ENCODE measurements at regions not wholly inside any gene's neighbourhood (a gene's known extent, or its start where the extent isn't known, plus 50 kb on each side); places are given as distances from the start of the nearest gene placed in this dataset.

- ChIA-PET CTCF (interaction anchor here (0.7 kb wide), 1 partner anchor 79 kb away, joined by 4 read pairs; no protein-coding TSS in a partner anchor), POLR2A (no interaction called here)
- H3K36me3 ChIP-seq (ENCODE audit: control insufficient read depth in 2 of 2, insufficient read depth in 1 of 2, low read length in 2 of 2), result no peaks in the 10 kb centered on the region
- no peaks in the 10 kb centered on the region for H3K9me3 ChIP-seq (ENCODE audit: control insufficient read depth, insufficient read depth, low read depth, low read length)
- no peaks in the 10 kb centered on the region for H3K4me1 ChIP-seq (ENCODE audit: control insufficient read depth, insufficient read depth, low read length)
- H3K4me3 ChIP-seq (ENCODE audit: low read depth, low read length), result no peak overlapping the region
- no peak overlapping the region for H3K27ac ChIP-seq (ENCODE audit: extremely low read depth, low read depth, low read length)
- TF ChIP-seq, protein P1, sequence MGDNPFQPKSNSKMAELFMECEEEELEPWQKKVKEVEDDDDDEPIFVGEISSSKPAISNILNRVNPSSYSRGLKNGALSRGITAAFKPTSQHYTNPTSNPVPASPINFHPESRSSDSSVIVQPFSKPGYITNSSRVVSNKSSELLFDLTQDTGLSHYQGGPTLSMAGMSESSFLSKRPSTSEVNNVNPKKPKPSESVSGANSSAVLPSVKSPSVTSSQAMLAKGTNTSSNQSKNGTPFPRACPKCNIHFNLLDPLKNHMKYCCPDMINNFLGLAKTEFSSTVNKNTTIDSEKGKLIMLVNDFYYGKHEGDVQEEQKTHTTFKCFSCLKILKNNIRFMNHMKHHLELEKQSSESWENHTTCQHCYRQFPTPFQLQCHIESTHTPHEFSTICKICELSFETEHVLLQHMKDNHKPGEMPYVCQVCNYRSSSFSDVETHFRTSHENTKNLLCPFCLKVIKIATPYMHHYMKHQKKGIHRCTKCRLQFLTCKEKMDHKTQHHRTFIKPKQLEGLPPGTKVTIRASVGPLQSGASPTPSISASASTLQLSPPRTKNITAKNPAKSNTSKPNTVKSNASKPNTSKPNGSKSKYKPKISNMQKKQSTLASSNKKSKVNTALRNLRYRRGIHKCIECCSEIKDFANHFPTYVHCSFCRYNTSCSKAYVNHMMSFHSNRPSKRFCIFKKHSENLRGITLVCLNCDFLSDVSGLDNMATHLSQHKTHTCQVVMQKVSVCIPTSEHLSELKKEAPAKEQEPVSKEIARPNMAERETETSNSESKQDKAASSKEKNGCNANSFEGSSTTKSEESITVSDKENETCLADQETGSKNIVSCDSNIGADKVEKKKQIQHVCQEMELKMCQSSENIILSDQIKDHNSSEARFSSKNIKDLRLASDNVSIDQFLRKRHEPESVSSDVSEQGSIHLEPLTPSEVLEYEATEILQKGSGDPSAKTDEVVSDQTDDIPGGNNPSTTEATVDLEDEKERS (tag by site-specific recombination; IDR thresholded peaks at IDR 0.05), result no peak
- TF ChIP-seq, protein P2, sequence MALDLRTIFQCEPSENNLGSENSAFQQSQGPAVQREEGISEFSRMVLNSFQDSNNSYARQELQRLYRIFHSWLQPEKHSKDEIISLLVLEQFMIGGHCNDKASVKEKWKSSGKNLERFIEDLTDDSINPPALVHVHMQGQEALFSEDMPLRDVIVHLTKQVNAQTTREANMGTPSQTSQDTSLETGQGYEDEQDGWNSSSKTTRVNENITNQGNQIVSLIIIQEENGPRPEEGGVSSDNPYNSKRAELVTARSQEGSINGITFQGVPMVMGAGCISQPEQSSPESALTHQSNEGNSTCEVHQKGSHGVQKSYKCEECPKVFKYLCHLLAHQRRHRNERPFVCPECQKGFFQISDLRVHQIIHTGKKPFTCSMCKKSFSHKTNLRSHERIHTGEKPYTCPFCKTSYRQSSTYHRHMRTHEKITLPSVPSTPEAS (tag by site-specific recombination; IDR thresholded peaks at IDR 0.05), result no peak
- TF ChIP-seq, protein P3, sequence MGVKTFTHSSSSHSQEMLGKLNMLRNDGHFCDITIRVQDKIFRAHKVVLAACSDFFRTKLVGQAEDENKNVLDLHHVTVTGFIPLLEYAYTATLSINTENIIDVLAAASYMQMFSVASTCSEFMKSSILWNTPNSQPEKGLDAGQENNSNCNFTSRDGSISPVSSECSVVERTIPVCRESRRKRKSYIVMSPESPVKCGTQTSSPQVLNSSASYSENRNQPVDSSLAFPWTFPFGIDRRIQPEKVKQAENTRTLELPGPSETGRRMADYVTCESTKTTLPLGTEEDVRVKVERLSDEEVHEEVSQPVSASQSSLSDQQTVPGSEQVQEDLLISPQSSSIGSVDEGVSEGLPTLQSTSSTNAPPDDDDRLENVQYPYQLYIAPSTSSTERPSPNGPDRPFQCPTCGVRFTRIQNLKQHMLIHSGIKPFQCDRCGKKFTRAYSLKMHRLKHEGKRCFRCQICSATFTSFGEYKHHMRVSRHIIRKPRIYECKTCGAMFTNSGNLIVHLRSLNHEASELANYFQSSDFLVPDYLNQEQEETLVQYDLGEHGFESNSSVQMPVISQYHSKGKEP (tag by site-specific recombination; IDR thresholded peaks at IDR 0.05), result no peak
- no peak for TF ChIP-seq KLF9 (tag by site-specific recombination; IDR thresholded peaks at IDR 0.05; ENCODE audit: low read depth)
These were observed 156.1 kb upstream of the APCDD1 start for GRCh38 chr18:10298346-10298745.

GRCh38 chr18:10299643-10300042, 154.8 kb upstream of the APCDD1 start:
- no peaks in the 10 kb centered on the region for H3K36me3 ChIP-seq (ENCODE audit: control insufficient read depth in 2 of 2, insufficient read depth in 1 of 2, low read length in 2 of 2)
- H3K4me1 ChIP-seq (ENCODE audit: control insufficient read depth, insufficient read depth, low read length), result no peaks in the 10 kb centered on the region
- ChIA-PET POLR2A (no interaction called here), CTCF (interaction anchor here (1.0 kb wide), 1 partner anchor 35 kb away, joined by 3 read pairs; no protein-coding TSS in a partner anchor)
- H3K4me3 ChIP-seq (ENCODE audit: low read depth, low read length), result no peak overlapping the region
- H3K27ac ChIP-seq (ENCODE audit: extremely low read depth, low read depth, low read length), result no peak overlapping the region
- TF ChIP-seq GLIS1 (tag by site-specific recombination; IDR thresholded peaks at IDR 0.05), result peak; percentile 26; the same call in 1 of the 2 replicates
- TF ChIP-seq KLF16 (tag by site-specific recombination; IDR thresholded peaks at IDR 0.05), result no peak
- H3K9me3 ChIP-seq (ENCODE audit: control insufficient read depth, insufficient read depth, low read depth, low read length), result no peaks in the 10 kb centered on the region

GRCh38 chr18:10300739-10301138, 153.7 kb upstream of the APCDD1 start:
- ChIA-PET CTCF (no interaction called here), POLR2A (interaction anchor here (1.0 kb wide), 1 partner anchor 10 kb away, joined by 3 read pairs; no protein-coding TSS in a partner anchor)
- H3K9me3 ChIP-seq (ENCODE audit: control insufficient read depth, insufficient read depth, low read depth, low read length), result no peaks in the 10 kb centered on the region
- TF ChIP-seq ZBTB17 (tag by site-specific recombination; IDR thresholded peaks at IDR 0.05) (no peak), GLI2 (tag by site-specific recombination; IDR thresholded peaks at IDR 0.05; ENCODE audit: borderline replicate concordance, low read depth) (no peak), ZNF18 (tag by site-specific recombination; IDR thresholded peaks at IDR 0.05) (no peak), ZNF274 (IDR thresholded peaks at IDR 0.05; ENCODE audit: low read length) (no peak), ZNF274 (tag by site-specific recombination; IDR thresholded peaks at IDR 0.05; ENCODE audit: borderline replicate concordance) (no peak), MEIS1 (CRISPR knock-in tag; IDR thresholded peaks at IDR 0.05; ENCODE audit: borderline replicate concordance) (no peak), MYNN (tag by site-specific recombination; IDR thresholded peaks at IDR 0.05; ENCODE audit: borderline replicate concordance) (no peak), ZNF521 (tag by site-specific recombination; IDR thresholded peaks at IDR 0.05) (no peak), ZBTB48 (tag by site-specific recombination; IDR thresholded peaks at IDR 0.05) (no peak), ZFP37 (tag by site-specific recombination; IDR thresholded peaks at IDR 0.05) (no peak), ZNF560 (tag by site-specific recombination; IDR thresholded peaks at IDR 0.05; ENCODE audit: borderline replicate concordance) (no peak), ZBTB20 (tag by site-specific recombination; IDR thresholded peaks at IDR 0.05) (no peak)
- TF ChIP-seq, protein P4, sequence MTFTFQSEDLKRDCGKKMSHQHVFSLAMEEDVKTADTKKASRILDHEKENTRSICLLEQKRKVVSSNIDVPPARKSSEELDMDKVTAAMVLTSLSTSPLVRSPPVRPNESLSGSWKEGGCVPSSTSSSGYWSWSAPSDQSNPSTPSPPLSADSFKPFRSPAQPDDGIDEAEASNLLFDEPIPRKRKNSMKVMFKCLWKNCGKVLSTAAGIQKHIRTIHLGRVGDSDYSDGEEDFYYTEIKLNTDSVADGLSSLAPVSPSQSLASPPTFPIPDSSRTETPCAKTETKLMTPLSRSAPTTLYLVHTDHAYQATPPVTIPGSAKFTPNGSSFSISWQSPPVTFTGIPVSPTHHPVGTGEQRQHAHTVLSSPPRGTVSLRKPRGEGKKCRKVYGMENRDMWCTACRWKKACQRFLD (tag by site-specific recombination; IDR thresholded peaks at IDR 0.05), result no peak
- TF ChIP-seq, protein P2 (tag by site-specific recombination; IDR thresholded peaks at IDR 0.05), result no peak
- TF ChIP-seq, protein P5, sequence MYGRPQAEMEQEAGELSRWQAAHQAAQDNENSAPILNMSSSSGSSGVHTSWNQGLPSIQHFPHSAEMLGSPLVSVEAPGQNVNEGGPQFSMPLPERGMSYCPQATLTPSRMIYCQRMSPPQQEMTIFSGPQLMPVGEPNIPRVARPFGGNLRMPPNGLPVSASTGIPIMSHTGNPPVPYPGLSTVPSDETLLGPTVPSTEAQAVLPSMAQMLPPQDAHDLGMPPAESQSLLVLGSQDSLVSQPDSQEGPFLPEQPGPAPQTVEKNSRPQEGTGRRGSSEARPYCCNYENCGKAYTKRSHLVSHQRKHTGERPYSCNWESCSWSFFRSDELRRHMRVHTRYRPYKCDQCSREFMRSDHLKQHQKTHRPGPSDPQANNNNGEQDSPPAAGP (tag by site-specific recombination; IDR thresholded peaks at IDR 0.05), result no peak

More at GRCh38 chr18:10300739-10301138, 153.7 kb upstream of the APCDD1 start:
- Histone ChIP-seq H3K27ac (ENCODE audit: extremely low read depth, low read depth, low read length) (no peak overlapping the region), H3K36me3 (ENCODE audit: control insufficient read depth in 2 of 2, insufficient read depth in 1 of 2, low read length in 2 of 2) (no peaks in the 10 kb centered on the region), H3K4me1 (ENCODE audit: control insufficient read depth, insufficient read depth, low read length) (no peaks in the 10 kb centered on the region), H3K4me3 (ENCODE audit: low read depth, low read length) (no peak overlapping the region)
